Endothelial cell of umbilical vein (primary cell): ENCODE measurements at regions not wholly inside any gene's neighbourhood (a gene's known extent, or its start where the extent isn't known, plus 50 kb on each side); places are given as distances from the start of the nearest gene placed in this dataset.

Experiments used
- BruUV-seq: library from RNA; stranded (reverse); fragments of 400-500 nt; replicated peaks from 2 replicates; lab custom pipeline; 2021; lab: Mats Ljungman, UMichigan
- CTCF ChIA-PET: fragments of 300-600, 350-600 bp; sonication (Branson Sonifier 250); formaldehyde crosslinking; loops from one replicate; lab custom pipeline; 2021; ENCODE audit warnings: antibody characterized with exemption, inconsistent platforms; lab: Charles Lee
- POLR2A ChIA-PET: fragments of 300-600, 350-600 bp; sonication (Branson Sonifier 250); formaldehyde crosslinking; loops from one replicate; lab custom pipeline; 2021; ENCODE audit warnings: antibody characterized with exemption, inconsistent platforms; lab: Charles Lee
- DNase-seq: peaks from one replicate; pipeline ENCODE4 v3.0.0-alpha.2; 2011; ENCODE audit warnings: low read depth, low spot score
- FAIRE-seq: peaks from 2 replicates; lab custom pipeline; 2011; peaks lifted over from hg19 to GRCh38; lab: Jason Lieb, UNC
- H2AFZ ChIP-seq: 2 replicates; pipeline ENCODE4 v1.6.0; 2012; ENCODE audit warnings: low read depth, low read length, control low read depth, inconsistent platforms
- H3K27ac ChIP-seq: 2 replicates; pipeline ENCODE4 v1.5.1; 2011; ENCODE audit warnings: low read depth, mild to moderate bottlenecking, control low read depth, low read length, moderate library complexity; ENCODE audit not compliant: insufficient read depth
- H3K27me3 ChIP-seq, 2 experiments: 2 replicates each; pipeline versions ENCODE4 v1.6.0 to v1.6.1; 2011; ENCODE audit warnings: low read length in 2 of 2, mixed read lengths in 1 of 2; ENCODE audit not compliant: control insufficient read depth in 2 of 2, insufficient read depth in 2 of 2
- H3K36me3 ChIP-seq, 2 experiments: 2 replicates in 1 of 2; 3 replicates in 1 of 2; pipeline ENCODE4 v1.5.1; 2011; ENCODE audit warnings: low read length in 2 of 2, mild to moderate bottlenecking in 1 of 2, moderate library complexity in 1 of 2; ENCODE audit not compliant: control insufficient read depth in 2 of 2, insufficient read depth in 2 of 2; ENCODE audit errors: extremely low read depth in 1 of 2
- H3K4me1 ChIP-seq: 3 replicates; pipeline ENCODE4 v1.5.1; 2011; ENCODE audit warnings: mild to moderate bottlenecking, low read length; ENCODE audit not compliant: control insufficient read depth, insufficient read depth; ENCODE audit errors: extremely low read depth
- H3K4me2 ChIP-seq: 2 replicates; pipeline ENCODE4 v1.6.1; 2011; ENCODE audit warnings: low read length, control low read depth, mixed read lengths; ENCODE audit not compliant: insufficient read depth
- H3K4me3 ChIP-seq, 3 experiments: fragments of 200-600 bp in 1 of 3; sonication (generic), shearing (Covaris generic) in 1 of 3; replicated peaks in 1 of 3; 2 replicates each; pipeline ENCODE4 v1.5.1; 2011 to 2016; ENCODE audit warnings: control low read depth in 3 of 3, low read length in 3 of 3, mild to moderate bottlenecking in 2 of 3, inconsistent platforms in 1 of 3, low read depth in 1 of 3, moderate library complexity in 1 of 3; ENCODE audit not compliant: insufficient read depth in 1 of 3
- H3K79me2 ChIP-seq: 2 replicates; pipeline ENCODE4 v1.6.0; 2012; ENCODE audit warnings: low read length, inconsistent platforms; ENCODE audit not compliant: control insufficient read depth, insufficient read depth
- H3K9ac ChIP-seq: replicated peaks from 2 replicates; pipeline ENCODE3; 2011; ENCODE audit warnings: low read length, control low read depth; ENCODE audit not compliant: insufficient read depth; ENCODE audit errors: extremely low read depth
- H3K9me1 ChIP-seq: replicated peaks from 3 replicates; pipeline ENCODE4 v1.6.0; 2011; ENCODE audit warnings: mild to moderate bottlenecking, low read length; ENCODE audit not compliant: control insufficient read depth, insufficient read depth; ENCODE audit errors: extremely low read depth
- H3K9me3 ChIP-seq: replicated peaks from 2 replicates; pipeline ENCODE4 v1.5.1; 2012; ENCODE audit warnings: low read length, inconsistent platforms; ENCODE audit not compliant: control insufficient read depth, insufficient read depth
- H4K20me1 ChIP-seq: replicated peaks from 2 replicates; pipeline ENCODE3; 2011; ENCODE audit warnings: mild to moderate bottlenecking, low read length; ENCODE audit not compliant: control insufficient read depth, insufficient read depth; ENCODE audit errors: extremely low read depth
- CTCF ChIP-seq, 2 donors: IDR thresholded peaks; 1 replicate in 1 of 2; 2 replicates in 1 of 2; pipeline ENCODE4 v1.5.1; 2011; ENCODE audit warnings: low read length in 2 of 2, mild to moderate bottlenecking in 2 of 2, moderate library complexity in 2 of 2, control low read depth in 1 of 2, inconsistent platforms in 1 of 2, low read depth in 1 of 2; ENCODE audit not compliant: insufficient read depth in 1 of 2; ENCODE audit errors: extremely low read depth in 1 of 2
- EZH2 ChIP-seq: IDR thresholded peaks from 2 replicates; pipeline ENCODE4 v1.6.1; 2012; ENCODE audit warnings: borderline replicate concordance, low read depth, mild to moderate bottlenecking, moderate library complexity, low read length, inconsistent platforms; ENCODE audit not compliant: severe bottlenecking
- FOS ChIP-seq: IDR thresholded peaks from 2 replicates; pipeline ENCODE4 v1.6.1; 2011; ENCODE audit warnings: mild to moderate bottlenecking, low read length, moderate library complexity, borderline replicate concordance; ENCODE audit not compliant: insufficient read depth
- GATA2 ChIP-seq: IDR thresholded peaks from 2 replicates; pipeline ENCODE4 v1.7.0; 2011; ENCODE audit warnings: low read depth, mild to moderate bottlenecking, moderate library complexity, mixed read lengths, low read length; ENCODE audit not compliant: insufficient read length, insufficient read depth
- JUN ChIP-seq: IDR thresholded peaks from 2 replicates; pipeline ENCODE4 v1.6.1; 2011; ENCODE audit warnings: borderline replicate concordance, low read depth; ENCODE audit not compliant: insufficient read length, insufficient read depth
- MAX ChIP-seq: IDR thresholded peaks from 2 replicates; pipeline ENCODE4 v1.6.1; 2011; ENCODE audit not compliant: insufficient read depth, insufficient read length
- MYC ChIP-seq: IDR thresholded peaks from one replicate; pipeline ENCODE4 v1.6.1; 2011; ENCODE audit warnings: mild to moderate bottlenecking, low read depth, low read length
- POLR2A ChIP-seq: IDR thresholded peaks from 2 replicates; pipeline ENCODE4 v1.6.1; 2012; ENCODE audit warnings: low read depth, mild to moderate bottlenecking, control low read depth, low read length
- POLR2AphosphoS5 ChIP-seq: IDR thresholded peaks from 2 replicates; pipeline ENCODE4 v1.6.1; 2012; ENCODE audit warnings: low read depth, mild to moderate bottlenecking, control low read depth, low read length, moderate library complexity; ENCODE audit not compliant: insufficient read depth
- dilution Hi-C: fragments of 300-500 bp; cut with MboI; formaldehyde crosslinking; loops from one replicate; pipeline ENCODE4 v1.15.0; 2019; ENCODE audit warnings: low sequenced_read_pairs; ENCODE audit not compliant: extremely low pct_ligation_motif_present
- intact Hi-C: fragments of 100-400 bp; cut with micrococcal nuclease; formaldehyde crosslinking; loops from one replicate; pipeline ENCODE4 v1.10.0; 2022

GRCh38 chr15:62816342-62817069, 226.0 kb upstream of the TPM1 start:
- Histone ChIP-seq H3K4me1 (no peaks in the 10 kb centered on the region), H3K9ac (no peak overlapping the region), H2AFZ (no peak overlapping the region), H3K4me2 (no peak overlapping the region), H3K36me3 (no peaks in the 10 kb centered on the region), H3K79me2 (no peaks in the 10 kb centered on the region), H3K27ac (no peak overlapping the region), H3K9me3 (no peaks in the 10 kb centered on the region), H3K4me3 (no peak overlapping the region), H4K20me1 (no peaks in the 10 kb centered on the region), H3K9me1 (no peaks in the 10 kb centered on the region), H3K27me3 (peaks cover 7 to 12% of the 10 kb centered on the region in 2 experiments)
- BruUV-seq: no TSS peak
- DNase-seq (no peak), FAIRE-seq (no peak)
- no peak for TF ChIP-seq MYC
- TF ChIP-seq CTCF (IDR thresholded peaks at IDR 0.05; ENCODE audit: extremely low read depth in 1 of 2, insufficient read depth in 1 of 2, low read depth in 1 of 2, low read length in 2 of 2): no peak
- TF ChIP-seq JUN: no peak
- TF ChIP-seq FOS: no peak
- TF ChIP-seq POLR2AphosphoS5: no peak
- TF ChIP-seq POLR2A: no peak
- TF ChIP-seq GATA2: no peak
- no peak for TF ChIP-seq MAX
- TF ChIP-seq EZH2: no peak
- POLR2A ChIA-PET: no interaction called here
- intact Hi-C loops: no loop called here
- CTCF ChIA-PET: no interaction called here
- dilution Hi-C loops: no loop called here
